Endothelial cell of umbilical vein (primary cell): ENCODE measurements at regions not wholly inside any gene's neighbourhood (a gene's known extent, or its start where the extent isn't known, plus 50 kb on each side); places are given as distances from the start of the nearest gene placed in this dataset.

ENCODE experiments used
- BruUV-seq: library from RNA; stranded (reverse); fragments of 400-500 nt; replicated peaks from 2 replicates; lab custom pipeline; 2021; lab: Mats Ljungman, UMichigan
- CTCF ChIA-PET: fragments of 300-600, 350-600 bp; sonication (Branson Sonifier 250); formaldehyde crosslinking; loops from one replicate; lab custom pipeline; 2021; ENCODE audit warnings: antibody characterized with exemption, inconsistent platforms; lab: Charles Lee
- POLR2A ChIA-PET: fragments of 300-600, 350-600 bp; sonication (Branson Sonifier 250); formaldehyde crosslinking; loops from one replicate; lab custom pipeline; 2021; ENCODE audit warnings: antibody characterized with exemption, inconsistent platforms; lab: Charles Lee
- DNase-seq: peaks from one replicate; pipeline ENCODE4 v3.0.0-alpha.2; 2011; ENCODE audit warnings: low read depth, low spot score
- FAIRE-seq: peaks from 2 replicates; lab custom pipeline; 2011; peaks lifted over from hg19 to GRCh38; lab: Jason Lieb, UNC
- H2AFZ ChIP-seq: 2 replicates; pipeline ENCODE4 v1.6.0; 2012; ENCODE audit warnings: low read depth, low read length, control low read depth, inconsistent platforms
- H3K27ac ChIP-seq: 2 replicates; pipeline ENCODE4 v1.5.1; 2011; ENCODE audit warnings: low read depth, mild to moderate bottlenecking, control low read depth, low read length, moderate library complexity; ENCODE audit not compliant: insufficient read depth
- H3K27me3 ChIP-seq, 2 experiments: 2 replicates each; pipeline versions ENCODE4 v1.6.0 to v1.6.1; 2011; ENCODE audit warnings: low read length in 2 of 2, mixed read lengths in 1 of 2; ENCODE audit not compliant: control insufficient read depth in 2 of 2, insufficient read depth in 2 of 2
- H3K36me3 ChIP-seq, 2 experiments: 2 replicates in 1 of 2; 3 replicates in 1 of 2; pipeline ENCODE4 v1.5.1; 2011; ENCODE audit warnings: low read length in 2 of 2, mild to moderate bottlenecking in 1 of 2, moderate library complexity in 1 of 2; ENCODE audit not compliant: control insufficient read depth in 2 of 2, insufficient read depth in 2 of 2; ENCODE audit errors: extremely low read depth in 1 of 2
- H3K4me1 ChIP-seq: 3 replicates; pipeline ENCODE4 v1.5.1; 2011; ENCODE audit warnings: mild to moderate bottlenecking, low read length; ENCODE audit not compliant: control insufficient read depth, insufficient read depth; ENCODE audit errors: extremely low read depth
- H3K4me2 ChIP-seq: 2 replicates; pipeline ENCODE4 v1.6.1; 2011; ENCODE audit warnings: low read length, control low read depth, mixed read lengths; ENCODE audit not compliant: insufficient read depth
- H3K4me3 ChIP-seq, 3 experiments: fragments of 200-600 bp in 1 of 3; sonication (generic), shearing (Covaris generic) in 1 of 3; replicated peaks in 1 of 3; 2 replicates each; pipeline ENCODE4 v1.5.1; 2011 to 2016; ENCODE audit warnings: control low read depth in 3 of 3, low read length in 3 of 3, mild to moderate bottlenecking in 2 of 3, inconsistent platforms in 1 of 3, low read depth in 1 of 3, moderate library complexity in 1 of 3; ENCODE audit not compliant: insufficient read depth in 1 of 3
- H3K79me2 ChIP-seq: 2 replicates; pipeline ENCODE4 v1.6.0; 2012; ENCODE audit warnings: low read length, inconsistent platforms; ENCODE audit not compliant: control insufficient read depth, insufficient read depth
- H3K9ac ChIP-seq: replicated peaks from 2 replicates; pipeline ENCODE3; 2011; ENCODE audit warnings: low read length, control low read depth; ENCODE audit not compliant: insufficient read depth; ENCODE audit errors: extremely low read depth
- H3K9me1 ChIP-seq: replicated peaks from 3 replicates; pipeline ENCODE4 v1.6.0; 2011; ENCODE audit warnings: mild to moderate bottlenecking, low read length; ENCODE audit not compliant: control insufficient read depth, insufficient read depth; ENCODE audit errors: extremely low read depth
- H3K9me3 ChIP-seq: replicated peaks from 2 replicates; pipeline ENCODE4 v1.5.1; 2012; ENCODE audit warnings: low read length, inconsistent platforms; ENCODE audit not compliant: control insufficient read depth, insufficient read depth
- H4K20me1 ChIP-seq: replicated peaks from 2 replicates; pipeline ENCODE3; 2011; ENCODE audit warnings: mild to moderate bottlenecking, low read length; ENCODE audit not compliant: control insufficient read depth, insufficient read depth; ENCODE audit errors: extremely low read depth
- EZH2 ChIP-seq: IDR thresholded peaks from 2 replicates; pipeline ENCODE4 v1.6.1; 2012; ENCODE audit warnings: borderline replicate concordance, low read depth, mild to moderate bottlenecking, moderate library complexity, low read length, inconsistent platforms; ENCODE audit not compliant: severe bottlenecking
- FOS ChIP-seq: IDR thresholded peaks from 2 replicates; pipeline ENCODE4 v1.6.1; 2011; ENCODE audit warnings: mild to moderate bottlenecking, low read length, moderate library complexity, borderline replicate concordance; ENCODE audit not compliant: insufficient read depth
- GATA2 ChIP-seq: IDR thresholded peaks from 2 replicates; pipeline ENCODE4 v1.7.0; 2011; ENCODE audit warnings: low read depth, mild to moderate bottlenecking, moderate library complexity, mixed read lengths, low read length; ENCODE audit not compliant: insufficient read length, insufficient read depth
- JUN ChIP-seq: IDR thresholded peaks from 2 replicates; pipeline ENCODE4 v1.6.1; 2011; ENCODE audit warnings: borderline replicate concordance, low read depth; ENCODE audit not compliant: insufficient read length, insufficient read depth
- MAX ChIP-seq: IDR thresholded peaks from 2 replicates; pipeline ENCODE4 v1.6.1; 2011; ENCODE audit not compliant: insufficient read depth, insufficient read length
- MYC ChIP-seq: IDR thresholded peaks from one replicate; pipeline ENCODE4 v1.6.1; 2011; ENCODE audit warnings: mild to moderate bottlenecking, low read depth, low read length
- POLR2A ChIP-seq: IDR thresholded peaks from 2 replicates; pipeline ENCODE4 v1.6.1; 2012; ENCODE audit warnings: low read depth, mild to moderate bottlenecking, control low read depth, low read length
- POLR2AphosphoS5 ChIP-seq: IDR thresholded peaks from 2 replicates; pipeline ENCODE4 v1.6.1; 2012; ENCODE audit warnings: low read depth, mild to moderate bottlenecking, control low read depth, low read length, moderate library complexity; ENCODE audit not compliant: insufficient read depth
- dilution Hi-C: fragments of 300-500 bp; cut with MboI; formaldehyde crosslinking; loops from one replicate; pipeline ENCODE4 v1.15.0; 2019; ENCODE audit warnings: low sequenced_read_pairs; ENCODE audit not compliant: extremely low pct_ligation_motif_present
- intact Hi-C: fragments of 100-400 bp; cut with micrococcal nuclease; formaldehyde crosslinking; loops from one replicate; pipeline ENCODE4 v1.10.0; 2022

GRCh38 chr5:39765366-39765765, 340.6 kb upstream of the DAB2 start:
- no peak overlapping the region for H3K4me3 ChIP-seq
- no peak overlapping the region for H3K4me2 ChIP-seq
- H3K36me3 ChIP-seq, result no peaks in the 10 kb centered on the region
- ChIA-PET CTCF (interaction anchor here (0.6 to 1.8 kb wide), 2 partner anchors 10 to 143 kb away, joined by 3 to 4 read pairs; no protein-coding TSS in a partner anchor), POLR2A (no interaction called here)
- TF ChIP-seq MAX (no peak), POLR2A (no peak), MYC (no peak), GATA2 (no peak), EZH2 (no peak), POLR2AphosphoS5 (no peak), FOS (no peak)
- no peak for FAIRE-seq
- no peaks in the 10 kb centered on the region for H3K9me3 ChIP-seq
- H3K4me1 ChIP-seq, result no peaks in the 10 kb centered on the region
- H3K27me3 ChIP-seq, result no peaks in the 10 kb centered on the region
- H3K9me1 ChIP-seq, result no peaks in the 10 kb centered on the region
- H2AFZ ChIP-seq, result no peak overlapping the region
- no peaks in the 10 kb centered on the region for H3K79me2 ChIP-seq
- DNase-seq, result no peak
- H3K27ac ChIP-seq, result no peak overlapping the region
- H3K9ac ChIP-seq, result no peak overlapping the region
- BruUV-seq, result no TSS peak
- dilution Hi-C loops (no loop called here), intact Hi-C loops (no loop called here)
- H4K20me1 ChIP-seq, result no peaks in the 10 kb centered on the region

GRCh38 chr5:39762761-39763160, 338.0 kb upstream of the DAB2 start:
- Histone ChIP-seq H3K27me3 (no peaks in the 10 kb centered on the region), H3K9ac (no peak overlapping the region), H3K4me1 (no peaks in the 10 kb centered on the region), H3K79me2 (no peaks in the 10 kb centered on the region), H4K20me1 (no peaks in the 10 kb centered on the region), H3K27ac (no peak overlapping the region), H3K9me1 (no peaks in the 10 kb centered on the region), H2AFZ (no peak overlapping the region), H3K36me3 (no peaks in the 10 kb centered on the region), H3K4me3 (no peak overlapping the region), H3K9me3 (no peaks in the 10 kb centered on the region), H3K4me2 (no peak overlapping the region)
- TF ChIP-seq MAX (no peak), POLR2A (no peak), JUN (no peak), POLR2AphosphoS5 (no peak), GATA2 (no peak), EZH2 (no peak), FOS (no peak), MYC (no peak)
- intact Hi-C loops, result no loop called here
- ChIA-PET POLR2A (no interaction called here), CTCF (interaction anchor here (0.8 to 1.5 kb wide), 2 partner anchors 17 to 57 kb away, joined by 3 to 4 read pairs; no protein-coding TSS in a partner anchor)
- FAIRE-seq (no peak), DNase-seq (no peak)
- BruUV-seq, result no TSS peak
- dilution Hi-C loops, result no loop called here
